GM18517 (cell line): ENCODE measurements at regions not wholly inside any gene's neighbourhood (a gene's known extent, or its start where the extent isn't known, plus 50 kb on each side); places are given as distances from the start of the nearest gene placed in this dataset.

Experiments
- ATAC-seq: cut with Tn5 transposase; IDR thresholded peaks from one replicate; pipeline ENCODE4 v1.9.1; 2021; ENCODE audit warnings: mild to moderate bottlenecking, moderate library complexity; ENCODE audit not compliant: unreplicated experiment

GRCh38 chr16:49026566-49027181 is 255.0 kb downstream of the CBLN1 start:
- ATAC-seq = no peak

GRCh38 chr16:49024896-49025295 is 256.7 kb downstream of the CBLN1 start:
- ATAC-seq = no peak

- ATAC-seq = no peak
Measured at GRCh38 chr16:49024016-49024415, 257.6 kb downstream of the CBLN1 start.

GRCh38 chr16:49023050-49023449 is 258.6 kb downstream of the CBLN1 start:
- ATAC-seq = no peak

GRCh38 chr16:49022351-49022963 is 259.2 kb downstream of the CBLN1 start:
- ATAC-seq = no peak

- ATAC-seq = no peak
Measured at GRCh38 chr16:49021136-49021535, 260.5 kb downstream of the CBLN1 start.

GRCh38 chr16:49020436-49020835 is 261.2 kb downstream of the CBLN1 start:
- ATAC-seq = no peak

- ATAC-seq = no peak
Measured at GRCh38 chr16:49019831-49020230, 261.8 kb downstream of the CBLN1 start.

GRCh38 chr16:49019081-49019633 is 262.5 kb downstream of the CBLN1 start:
- no peak for ATAC-seq

GRCh38 chr16:49018259-49018931 is 263.2 kb downstream of the CBLN1 start:
- no peak for ATAC-seq

- ATAC-seq = no peak
Measured at GRCh38 chr16:49017501-49017900, 264.1 kb downstream of the CBLN1 start.

- no peak for ATAC-seq
Measured at GRCh38 chr16:49016461-49016860, 265.2 kb downstream of the CBLN1 start.

- no peak for ATAC-seq
Measured at GRCh38 chr16:49015225-49015592, 266.4 kb downstream of the CBLN1 start.

GRCh38 chr16:49014277-49015224 is 267.1 kb downstream of the CBLN1 start:
- ATAC-seq = no peak

GRCh38 chr16:49013727-49014080 is 267.9 kb downstream of the CBLN1 start:
- no peak for ATAC-seq

GRCh38 chr16:49012961-49013726 is 268.5 kb downstream of the CBLN1 start:
- ATAC-seq = no peak

- ATAC-seq = no peak
Measured at GRCh38 chr16:49011901-49012300, 269.7 kb downstream of the CBLN1 start.

GRCh38 chr16:49010879-49011278 is 270.8 kb downstream of the CBLN1 start:
- ATAC-seq = no peak

- ATAC-seq = no peak
Measured at GRCh38 chr16:49010396-49010795, 271.2 kb downstream of the CBLN1 start.

GRCh38 chr16:49009204-49009603 is 272.4 kb downstream of the CBLN1 start:
- ATAC-seq = no peak
